OCI-M2 (cell line): ENCODE measurements at regions not wholly inside any gene's neighbourhood (a gene's known extent, or its start where the extent isn't known, plus 50 kb on each side); places are given as distances from the start of the nearest gene placed in this dataset.
"Not testable (repeated sequence)": the region's sequence is repeated elsewhere in the genome, so short reads cannot be mapped to it uniquely, and the experiment has no call there.

ENCODE experiments used
- DNase-seq: peaks from one replicate; lab custom pipeline; 2025; ENCODE audit not compliant: unreplicated experiment; lab: John Stamatoyannopoulos, UW

GRCh38 chr6:58347534-58347933 lies 1030.1 kb downstream of the PRIM2 start:
- not testable (repeated sequence) for DNase-seq

- DNase-seq, result not testable (repeated sequence)
Measured at GRCh38 chr6:58351619-58352018, 1034.2 kb downstream of the PRIM2 start.

- DNase-seq, result not testable (repeated sequence)
Measured at GRCh38 chr6:58358452-58358851, 1041.0 kb downstream of the PRIM2 start.

GRCh38 chr6:58365856-58366255 lies 1048.4 kb downstream of the PRIM2 start:
- DNase-seq, result not testable (repeated sequence)

- not testable (repeated sequence) for DNase-seq
Measured at GRCh38 chr6:58406659-58407058, 1089.2 kb downstream of the PRIM2 start.

GRCh38 chr6:58419321-58419720 lies 1101.9 kb downstream of the PRIM2 start:
- no peak for DNase-seq
